DOHH2 (cell line): ENCODE measurements at regions not wholly inside any gene's neighbourhood (a gene's known extent, or its start where the extent isn't known, plus 50 kb on each side); places are given as distances from the start of the nearest gene placed in this dataset.

Source experiments
- H3F3A ChIP-seq: fragments of 200-600 bp; sonication (generic), shearing (Covaris generic); 2 replicates; pipeline ENCODE4 v1.6.0; 2016; ENCODE audit warnings: antibody characterized with exemption, mild to moderate bottlenecking; ENCODE audit not compliant: control insufficient read depth, insufficient read depth
- H3K27ac ChIP-seq: fragments of 200-600 bp; sonication (generic); 2 replicates; pipeline ENCODE4 v1.5.1; 2014; ENCODE audit warnings: low read depth, mild to moderate bottlenecking, low read length, moderate library complexity
- H3K27me3 ChIP-seq: fragments of 200-600 bp; sonication (generic); 2 replicates; pipeline ENCODE4 v1.6.1; 2014; ENCODE audit warnings: mild to moderate bottlenecking, low read length, mixed read lengths; ENCODE audit not compliant: control insufficient read depth
- H3K36me3 ChIP-seq: fragments of 200-600 bp; sonication (generic); 2 replicates; pipeline ENCODE4 v1.6.1; 2014; ENCODE audit warnings: mild to moderate bottlenecking, low read length, moderate library complexity, mixed read lengths; ENCODE audit not compliant: control insufficient read depth
- H3K4me1 ChIP-seq: fragments of 200-600 bp; sonication (generic); 2 replicates; pipeline ENCODE4 v1.6.1; 2014; ENCODE audit warnings: mild to moderate bottlenecking, low read length, mixed read lengths; ENCODE audit not compliant: control insufficient read depth
- H3K4me2 ChIP-seq: fragments of 200-600 bp; sonication (generic); 2 replicates; pipeline ENCODE4 v1.6.0; 2014; ENCODE audit warnings: mild to moderate bottlenecking, low read length, moderate library complexity
- H3K4me3 ChIP-seq: fragments of 200-600 bp; sonication (generic); 2 replicates; pipeline ENCODE4 v1.5.1; 2014; ENCODE audit warnings: mild to moderate bottlenecking, low read length, mixed read lengths
- H3K79me2 ChIP-seq: fragments of 200-600 bp; sonication (generic); 2 replicates; pipeline ENCODE4 v1.6.1; 2014; ENCODE audit warnings: mild to moderate bottlenecking, low read length, mixed read lengths; ENCODE audit not compliant: control insufficient read depth
- H3K9me2 ChIP-seq: fragments of 200-600 bp; sonication (generic); replicated peaks from 2 replicates; pipeline ENCODE4 v1.6.1; 2014; ENCODE audit warnings: mild to moderate bottlenecking, low read length, mixed read lengths; ENCODE audit not compliant: control insufficient read depth
- H3K9me3 ChIP-seq: fragments of 200-600 bp; sonication (generic); 2 replicates; pipeline ENCODE4 v1.6.1; 2014; ENCODE audit warnings: antibody characterized with exemption, low read length, mixed read lengths; ENCODE audit not compliant: control insufficient read depth, insufficient read depth
- H4K20me1 ChIP-seq: fragments of 200-600 bp; sonication (generic); 2 replicates; pipeline ENCODE4 v1.6.0; 2014; ENCODE audit warnings: low read depth, mild to moderate bottlenecking, antibody characterized with exemption, low read length, moderate library complexity; ENCODE audit not compliant: control insufficient read depth, insufficient read depth
- EZH2phosphoT487 ChIP-seq: fragments of 200-600 bp; sonication (generic); IDR thresholded peaks from 2 replicates; pipeline ENCODE4 v1.6.1; 2017; ENCODE audit warnings: borderline replicate concordance, mild to moderate bottlenecking, antibody characterized with exemption, low read length, moderate library complexity, mixed read lengths
- TF ChIP-seq, protein P1 (sequence below): fragments of 200-600 bp; sonication (generic); IDR thresholded peaks from one replicate; pipeline ENCODE4 v1.5.1; 2014; ENCODE audit warnings: antibody characterized with exemption, mild to moderate bottlenecking, low read depth, low read length; ENCODE audit not compliant: poor library complexity, severe bottlenecking

DNA sequence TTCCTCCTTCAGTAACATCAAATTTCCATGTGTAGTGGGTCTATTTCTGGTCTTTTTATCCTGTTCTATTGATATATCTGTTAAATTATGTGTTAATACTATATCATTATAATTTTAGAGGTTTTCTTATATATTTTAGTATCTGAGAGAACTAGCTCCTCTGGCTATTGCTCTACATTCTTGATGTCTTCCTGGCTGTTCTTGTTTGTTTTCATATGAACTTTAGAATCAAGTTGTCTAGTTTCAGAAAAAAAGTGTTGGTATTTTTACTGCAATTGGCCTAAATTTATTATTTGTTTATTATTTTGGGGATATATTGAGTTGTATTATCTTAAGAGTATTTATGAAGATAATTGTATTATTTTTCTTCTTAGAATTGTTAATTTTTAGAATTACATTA is 128.0 kb upstream of the ZNF618 start:
- H3F3A ChIP-seq, result no peaks in the 10 kb centered on the region

DNA sequence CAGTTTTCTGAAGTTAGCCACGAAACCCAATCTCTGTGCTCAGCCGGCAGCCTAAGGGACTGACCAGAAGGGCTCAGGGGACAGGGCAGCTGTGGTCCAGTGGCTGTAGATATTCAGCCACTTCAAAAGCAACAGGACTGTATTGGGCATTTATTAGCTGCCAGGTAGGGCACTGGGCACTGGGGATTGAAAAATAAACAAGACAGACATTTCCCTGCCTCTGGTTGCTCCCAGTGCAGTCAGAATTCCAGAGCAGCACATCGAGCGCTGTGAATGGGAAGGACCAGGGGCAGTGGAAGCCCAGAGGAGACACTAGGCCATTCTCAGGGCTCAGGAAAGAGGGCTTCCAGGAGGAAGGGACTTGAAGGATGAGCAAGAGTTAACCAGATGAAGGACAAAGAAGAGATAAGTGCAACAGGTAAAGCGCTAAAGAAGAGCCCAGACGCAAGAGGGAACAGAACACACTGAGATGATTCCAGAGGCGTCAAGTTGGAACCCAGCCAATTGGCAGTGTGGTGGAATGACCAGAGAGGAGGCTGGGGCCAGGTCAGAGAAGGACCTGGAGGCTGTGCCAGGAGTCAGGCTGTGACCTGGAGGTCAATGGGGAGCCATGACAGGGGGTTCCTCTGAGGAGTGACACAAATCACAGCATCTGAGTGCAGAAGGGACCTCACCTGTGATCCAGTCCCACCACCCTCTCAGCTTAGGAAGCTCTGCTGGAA is 122.5 kb upstream of the ZNF618 start:
- peaks cover 7% of the 10 kb centered on the region for H3K4me1 ChIP-seq
- H3K27ac ChIP-seq, result no peak overlapping the region
- 0 out of 2 replicates have a peak, but pooled peaks cover 3% of the 10 kb centered on the region for H3K27me3 ChIP-seq
- no peaks in the 10 kb centered on the region for H3K36me3 ChIP-seq
- H3K79me2 ChIP-seq, result no peaks in the 10 kb centered on the region
- no peaks in the 10 kb centered on the region for H4K20me1 ChIP-seq
- H3K9me3 ChIP-seq, result peaks cover 3% of the 10 kb centered on the region; the same call in 1 of the 2 replicates
- no peaks in the 10 kb centered on the region for H3K9me2 ChIP-seq
- no peaks in the 10 kb centered on the region for H3F3A ChIP-seq
- no peak overlapping the region for H3K4me3 ChIP-seq
- TF ChIP-seq, protein P1, sequence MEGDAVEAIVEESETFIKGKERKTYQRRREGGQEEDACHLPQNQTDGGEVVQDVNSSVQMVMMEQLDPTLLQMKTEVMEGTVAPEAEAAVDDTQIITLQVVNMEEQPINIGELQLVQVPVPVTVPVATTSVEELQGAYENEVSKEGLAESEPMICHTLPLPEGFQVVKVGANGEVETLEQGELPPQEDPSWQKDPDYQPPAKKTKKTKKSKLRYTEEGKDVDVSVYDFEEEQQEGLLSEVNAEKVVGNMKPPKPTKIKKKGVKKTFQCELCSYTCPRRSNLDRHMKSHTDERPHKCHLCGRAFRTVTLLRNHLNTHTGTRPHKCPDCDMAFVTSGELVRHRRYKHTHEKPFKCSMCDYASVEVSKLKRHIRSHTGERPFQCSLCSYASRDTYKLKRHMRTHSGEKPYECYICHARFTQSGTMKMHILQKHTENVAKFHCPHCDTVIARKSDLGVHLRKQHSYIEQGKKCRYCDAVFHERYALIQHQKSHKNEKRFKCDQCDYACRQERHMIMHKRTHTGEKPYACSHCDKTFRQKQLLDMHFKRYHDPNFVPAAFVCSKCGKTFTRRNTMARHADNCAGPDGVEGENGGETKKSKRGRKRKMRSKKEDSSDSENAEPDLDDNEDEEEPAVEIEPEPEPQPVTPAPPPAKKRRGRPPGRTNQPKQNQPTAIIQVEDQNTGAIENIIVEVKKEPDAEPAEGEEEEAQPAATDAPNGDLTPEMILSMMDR, result no peak
- TF ChIP-seq EZH2phosphoT487, result no peak
- H3K4me2 ChIP-seq, result no peak overlapping the region

More for the DNA sequence above, 128.0 kb upstream of the ZNF618 start:
- 0 out of 2 replicates have a peak, but pooled peaks cover 3% of the 10 kb centered on the region for H3K27me3 ChIP-seq
- no peak overlapping the region for H3K4me2 ChIP-seq
- H3K9me3 ChIP-seq, result peaks cover 3% of the 10 kb centered on the region; the same call in 1 of the 2 replicates
- no peaks in the 10 kb centered on the region for H3K36me3 ChIP-seq
- H3K27ac ChIP-seq, result no peak overlapping the region
- TF ChIP-seq, protein P1, result no peak
- no peak for TF ChIP-seq EZH2phosphoT487
- H3K9me2 ChIP-seq, result no peaks in the 10 kb centered on the region
- H3K79me2 ChIP-seq, result no peaks in the 10 kb centered on the region
- no peaks in the 10 kb centered on the region for H4K20me1 ChIP-seq
- H3K4me1 ChIP-seq, result no peaks in the 10 kb centered on the region
- H3K4me3 ChIP-seq, result no peak overlapping the region

DNA sequence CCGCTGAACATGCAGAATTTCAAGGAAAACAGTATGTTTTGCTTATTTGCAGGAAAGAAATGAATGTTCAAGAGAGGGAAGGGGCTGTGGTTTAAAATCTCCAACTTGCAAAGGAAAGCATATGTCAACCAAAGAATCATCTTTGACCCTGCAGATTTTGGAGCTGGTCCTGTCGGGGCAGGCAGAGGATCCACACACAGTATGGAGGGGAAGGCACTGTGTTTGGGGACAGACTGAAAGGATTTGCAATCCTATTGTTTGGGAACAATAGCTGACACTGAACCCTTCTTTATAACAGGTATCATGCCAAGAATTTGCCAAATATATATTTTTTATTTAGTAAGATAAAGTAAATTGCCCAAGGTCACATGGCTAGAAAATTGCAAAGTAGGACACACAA is 121.4 kb upstream of the ZNF618 start:
- Histone ChIP-seq H3F3A (no peaks in the 10 kb centered on the region), H3K79me2 (no peaks in the 10 kb centered on the region), H3K9me3 (no peaks in the 10 kb centered on the region), H4K20me1 (no peaks in the 10 kb centered on the region), H3K4me1 (peaks cover 7% of the 10 kb centered on the region), H3K4me2 (no peak overlapping the region), H3K27ac (no peak overlapping the region), H3K27me3 (0 out of 2 replicates have a peak, but pooled peaks cover 9% of the 10 kb centered on the region), H3K9me2 (no peaks in the 10 kb centered on the region), H3K36me3 (no peaks in the 10 kb centered on the region), H3K4me3 (no peak overlapping the region)
- TF ChIP-seq EZH2phosphoT487, result no peak
- TF ChIP-seq, protein P1, result no peak
